Right renal cortex interstitium (tissue), 3 donors: ENCODE measurements at regions not wholly inside any gene's neighbourhood (a gene's known extent, or its start where the extent isn't known, plus 50 kb on each side); places are given as distances from the start of the nearest gene placed in this dataset.
"Not testable (repeated sequence)": the region's sequence is repeated elsewhere in the genome, so short reads cannot be mapped to it uniquely, and the experiment has no call there.

Source experiments
- DNase-seq, 3 donors: peaks; one replicate each; pipeline ENCODE4 v3.0.0-alpha.2; 2013; ENCODE audit warnings: low read depth in 3 of 3, low spot score in 2 of 3

DNA sequence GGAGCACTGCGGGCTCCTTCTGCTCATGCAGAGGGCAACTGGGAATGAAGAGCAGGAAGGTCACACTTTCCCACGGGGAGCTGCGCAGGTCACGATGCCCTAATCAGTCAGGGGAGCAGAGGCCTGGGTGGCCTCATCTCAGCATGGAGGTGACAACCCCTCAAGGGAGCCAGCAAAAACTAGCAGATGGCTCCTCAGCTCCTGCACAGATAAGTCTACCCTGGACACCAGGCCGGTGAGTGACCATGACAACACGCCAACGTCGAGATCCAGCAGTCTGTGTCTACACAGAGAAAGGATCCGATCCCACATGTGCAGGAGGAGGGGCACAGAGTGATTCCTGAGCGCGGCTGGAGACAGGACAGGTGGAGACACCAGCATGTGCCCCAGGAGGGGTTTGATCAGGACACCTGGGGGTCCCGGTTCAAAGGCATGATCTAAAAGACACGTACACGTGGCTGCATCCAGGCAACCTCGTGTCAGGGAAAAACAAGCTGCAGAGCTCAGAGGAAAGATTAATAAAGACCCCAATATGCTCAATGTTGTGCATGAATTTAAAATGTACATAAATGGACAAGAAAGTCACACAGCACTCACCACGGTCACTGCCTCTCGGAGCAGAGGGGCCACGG, 153.7 kb upstream of the SFSWAP start:
- DNase-seq, result no peak

DNA sequence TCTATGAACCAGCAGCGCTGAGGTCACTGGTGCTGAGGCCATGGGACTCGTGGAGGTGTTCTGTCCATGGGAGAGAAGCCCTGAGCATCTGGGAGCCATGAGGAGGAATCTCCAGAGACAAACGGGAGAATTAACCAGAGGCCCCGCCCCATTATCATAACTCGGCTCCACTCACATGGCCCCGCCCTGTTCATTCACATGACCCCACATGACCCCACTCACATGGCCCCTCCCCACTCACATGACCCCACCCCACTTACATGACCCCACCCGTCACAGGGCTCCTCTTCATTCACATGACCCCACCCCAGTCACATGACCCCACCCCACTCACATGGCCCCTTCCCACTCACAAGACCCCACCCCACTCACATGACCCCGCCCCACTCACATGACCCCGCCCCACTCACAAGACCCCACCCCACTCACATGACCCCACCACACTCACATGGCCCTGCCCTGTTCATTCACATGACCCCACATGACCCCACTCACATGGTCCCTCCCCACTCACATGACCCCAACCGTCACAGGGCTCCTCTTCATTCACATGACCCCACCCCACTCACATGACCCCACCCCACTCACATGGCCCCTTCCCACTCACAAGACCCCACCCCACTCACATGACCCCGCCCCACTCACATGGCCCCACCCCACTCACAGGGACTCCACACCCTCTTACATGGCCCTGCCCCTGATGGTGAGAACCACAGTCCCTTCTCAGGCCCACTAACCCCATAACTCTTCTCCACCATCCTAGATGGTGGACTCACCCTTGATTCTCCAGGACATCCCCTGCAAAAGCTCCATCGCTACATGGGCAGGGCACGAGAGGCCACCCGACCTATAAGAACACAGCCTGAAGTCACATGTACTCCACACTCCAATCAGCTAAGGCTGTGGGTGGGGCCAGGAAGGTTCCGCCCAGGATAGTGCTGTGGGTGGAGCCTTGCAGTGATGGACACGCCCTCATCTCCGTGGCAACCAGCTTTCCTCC, 151.1 kb upstream of the SFSWAP start:
- no peak for DNase-seq

DNA sequence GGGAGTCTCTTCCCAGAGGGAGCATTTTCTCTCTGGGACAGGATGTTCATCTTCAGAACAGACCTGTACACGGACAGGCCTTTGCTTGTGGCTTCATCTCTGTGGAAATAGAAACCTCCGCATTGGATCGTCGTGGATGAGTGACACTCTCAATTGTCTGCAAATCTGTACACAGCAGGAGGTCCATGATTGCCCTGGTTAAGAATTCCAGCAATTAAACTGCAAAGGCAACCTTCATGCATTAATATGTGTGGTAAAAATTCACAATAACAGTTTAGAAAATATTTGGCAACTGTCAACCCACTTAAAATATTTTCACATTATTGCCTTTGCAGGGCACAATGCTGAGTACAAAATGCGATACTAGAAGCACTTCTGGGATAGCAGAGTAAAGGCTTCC, 149.8 kb upstream of the SFSWAP start:
- no peak for DNase-seq

DNA sequence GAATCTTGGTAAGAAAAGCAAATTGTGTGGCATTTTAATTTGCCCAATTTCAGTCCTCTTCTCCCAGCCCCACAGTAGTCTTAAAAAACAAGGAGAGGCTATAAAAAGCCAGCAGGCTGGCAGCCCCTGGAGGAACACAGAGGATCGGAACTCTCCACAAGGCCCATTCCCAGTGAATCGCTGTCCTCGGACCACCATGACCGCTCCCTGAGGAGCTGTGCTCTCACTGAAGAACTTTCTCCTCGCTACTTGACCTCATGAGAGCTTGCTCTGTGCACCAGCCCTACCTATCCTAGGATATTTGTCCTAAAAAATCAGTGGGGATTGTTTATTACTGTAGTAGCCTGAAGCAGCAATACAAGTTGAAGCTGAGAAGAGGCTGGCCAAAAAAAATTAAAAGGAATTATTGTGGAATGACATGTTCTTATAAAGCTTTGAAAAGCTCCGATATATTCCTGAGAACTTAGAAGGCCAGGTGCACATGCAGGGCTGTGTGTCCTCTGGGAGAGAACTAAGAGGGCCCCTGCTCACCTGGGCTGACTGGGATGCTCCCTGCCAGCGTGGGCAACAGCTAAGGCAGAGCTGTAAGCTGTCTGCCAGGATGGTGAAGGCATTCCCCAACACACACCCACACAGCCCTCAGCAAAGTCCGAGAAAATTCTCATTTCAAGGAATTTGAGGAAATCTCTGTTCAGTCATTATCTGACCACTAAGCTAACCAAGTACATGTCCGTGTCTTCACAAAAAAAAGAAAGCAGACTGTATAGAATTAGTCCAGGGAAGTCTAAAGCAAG, 148.8 kb upstream of the SFSWAP start:
- DNase-seq, result no peak

DNA sequence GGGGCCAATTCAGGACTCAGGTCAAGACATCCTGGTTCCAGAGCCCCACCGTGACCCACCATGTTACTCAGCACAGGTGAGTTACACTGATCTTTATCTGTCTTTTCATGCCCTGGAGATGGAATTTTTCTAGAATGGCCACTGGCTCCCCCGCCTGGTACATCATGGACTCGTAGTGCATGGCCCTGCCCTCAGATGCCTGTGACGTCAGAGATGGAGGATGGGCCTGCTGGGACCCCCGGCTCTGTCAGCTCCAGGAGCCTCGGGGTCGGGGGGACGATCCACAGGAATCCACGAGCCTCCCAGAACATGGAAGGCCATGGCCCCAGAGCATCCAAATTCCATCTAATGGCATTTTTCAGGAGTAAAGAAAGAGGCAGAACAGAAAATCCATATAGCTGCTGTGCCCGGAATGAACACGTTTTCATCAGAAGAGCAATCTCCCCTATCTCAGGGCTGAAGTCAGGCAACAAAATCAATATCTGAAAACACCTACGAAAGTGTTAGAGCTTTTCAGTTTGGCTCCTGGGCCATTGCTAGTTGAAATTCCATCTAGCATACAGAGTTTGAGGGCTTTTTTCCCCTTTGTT, 146.7 kb upstream of the SFSWAP start:
- DNase-seq, result not testable (repeated sequence)

DNA sequence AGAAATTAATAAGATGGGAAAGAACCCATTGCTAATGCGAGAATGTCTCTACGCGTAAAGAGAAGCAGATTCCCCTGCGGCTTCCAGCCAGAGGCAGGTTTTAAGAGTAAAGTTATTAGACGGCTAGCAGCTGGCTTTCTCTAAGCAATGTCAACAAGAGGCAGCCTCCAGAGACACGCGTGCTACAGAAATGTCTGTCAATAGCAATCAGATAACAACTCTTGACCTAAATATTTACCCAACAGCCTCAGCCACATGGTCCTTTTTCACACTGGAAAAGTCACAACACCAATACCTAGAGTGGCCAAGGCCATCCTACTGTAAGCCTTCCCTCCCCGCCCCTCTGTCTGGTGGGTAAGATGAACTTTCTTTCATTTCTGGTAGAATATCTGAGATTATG, 146.0 kb upstream of the SFSWAP start:
- DNase-seq, result peak in 1 of 3 donors; percentile 10

DNA sequence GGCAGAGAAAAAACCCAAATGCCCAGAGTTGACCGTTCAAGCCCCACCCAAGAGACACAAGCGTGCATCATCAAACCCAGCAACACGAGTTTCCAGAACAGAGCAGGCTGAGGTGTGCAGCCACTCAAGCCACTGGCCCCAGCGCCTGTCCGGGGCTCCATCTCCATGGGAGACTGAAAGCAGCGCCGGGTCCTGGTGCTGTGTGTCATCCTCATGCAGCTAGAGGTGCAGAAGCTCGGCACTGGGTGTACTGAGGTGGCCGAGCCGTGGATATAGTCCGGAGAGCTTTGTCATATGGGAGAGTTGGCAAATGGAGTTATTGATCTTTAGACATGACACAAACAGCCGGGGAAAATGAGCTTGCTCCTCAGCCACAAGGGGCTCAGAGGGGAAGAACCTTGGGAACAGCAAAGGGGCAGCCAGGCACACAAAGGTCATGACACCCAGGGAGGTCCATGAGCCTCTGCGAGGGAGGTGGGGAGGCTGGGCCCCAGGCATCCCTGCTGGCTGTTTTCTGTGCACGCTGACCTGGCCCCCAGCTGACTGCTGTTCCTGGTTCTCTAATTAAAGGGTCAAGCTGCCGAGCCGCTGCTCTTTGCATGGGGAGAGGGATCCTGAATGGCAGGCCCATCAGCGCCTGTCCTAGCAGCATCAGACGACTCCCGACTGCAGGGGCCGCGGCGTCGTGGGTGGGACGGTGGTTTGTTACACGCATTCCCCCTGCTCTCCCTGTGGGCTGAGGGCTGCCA, 145.4 kb upstream of the SFSWAP start:
- no peak for DNase-seq

DNA sequence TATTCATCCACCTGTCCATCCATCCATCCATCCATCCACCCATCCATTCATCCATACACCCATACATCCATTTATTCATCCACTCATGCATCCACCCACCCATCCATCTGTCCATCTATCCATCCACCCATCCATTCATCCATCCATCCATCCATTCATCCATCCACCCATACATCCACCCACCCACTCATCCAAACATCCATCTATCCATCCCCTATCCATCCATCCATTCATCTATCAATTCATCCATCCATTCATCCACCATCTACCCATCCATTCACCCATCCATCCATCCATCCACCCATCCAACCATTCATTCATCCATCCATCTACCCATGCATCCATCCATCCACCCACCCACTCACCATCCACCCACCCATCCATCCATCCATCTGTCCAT, 142.6 kb upstream of the SFSWAP start:
- no peak for DNase-seq

DNA sequence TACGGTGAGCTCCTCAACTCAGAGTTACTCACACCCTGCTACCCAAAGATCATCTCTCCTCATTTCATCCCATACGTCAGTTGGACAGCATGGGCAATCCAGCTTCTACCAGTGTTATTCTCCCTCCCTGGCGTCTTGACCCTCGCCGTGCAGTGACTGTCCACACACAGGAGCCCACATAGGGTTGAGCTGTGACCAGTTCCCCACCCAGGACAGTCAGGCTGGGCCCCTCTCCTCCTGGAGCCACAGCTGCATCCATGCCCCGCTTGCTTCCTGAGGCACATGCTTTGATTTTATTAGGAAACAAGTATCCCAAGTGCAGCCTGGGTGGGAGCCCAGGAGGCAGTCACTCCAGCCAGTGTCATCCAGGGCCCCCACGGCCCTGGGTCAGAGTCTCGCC, 140.3 kb upstream of the SFSWAP start:
- no peak for DNase-seq

DNA sequence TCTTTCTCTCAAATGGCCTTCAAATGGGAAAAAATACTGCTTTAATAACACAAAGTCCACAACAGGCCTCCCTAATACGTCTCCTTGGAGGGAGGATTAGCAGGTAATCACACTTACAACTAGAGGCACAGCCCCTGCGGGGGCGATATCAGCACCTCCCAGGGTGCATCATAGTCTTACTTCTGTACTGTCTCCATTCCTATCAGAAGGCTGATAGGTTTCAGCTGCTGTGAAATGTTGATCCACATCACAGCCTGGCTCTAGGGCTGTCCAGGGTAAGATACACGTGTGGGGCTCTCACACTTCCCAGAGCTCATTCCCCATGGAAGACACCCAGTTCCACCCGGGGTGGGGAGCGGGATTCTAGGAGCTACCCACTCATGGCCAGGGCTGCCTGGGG, 139.1 kb upstream of the SFSWAP start:
- DNase-seq, result no peak

DNA sequence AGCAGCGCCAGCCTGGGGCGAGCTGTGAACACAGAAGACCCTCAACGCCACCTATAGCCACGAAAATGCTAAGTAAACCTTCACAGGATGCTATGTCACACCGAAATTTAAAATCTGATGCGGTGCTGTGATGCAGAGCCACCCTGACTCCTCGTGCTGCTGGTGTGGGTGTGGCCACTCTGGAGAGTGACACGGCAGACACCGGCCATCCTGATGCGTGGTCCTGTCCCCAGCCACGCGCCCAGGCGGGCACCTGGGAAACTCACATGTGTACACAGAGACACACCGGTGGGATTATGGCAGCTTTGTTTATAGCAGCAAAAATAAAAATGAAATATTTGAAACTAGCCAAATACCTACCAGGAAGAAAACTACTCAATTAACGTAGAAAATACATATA, 138.3 kb upstream of the SFSWAP start:
- DNase-seq, result no peak

DNA sequence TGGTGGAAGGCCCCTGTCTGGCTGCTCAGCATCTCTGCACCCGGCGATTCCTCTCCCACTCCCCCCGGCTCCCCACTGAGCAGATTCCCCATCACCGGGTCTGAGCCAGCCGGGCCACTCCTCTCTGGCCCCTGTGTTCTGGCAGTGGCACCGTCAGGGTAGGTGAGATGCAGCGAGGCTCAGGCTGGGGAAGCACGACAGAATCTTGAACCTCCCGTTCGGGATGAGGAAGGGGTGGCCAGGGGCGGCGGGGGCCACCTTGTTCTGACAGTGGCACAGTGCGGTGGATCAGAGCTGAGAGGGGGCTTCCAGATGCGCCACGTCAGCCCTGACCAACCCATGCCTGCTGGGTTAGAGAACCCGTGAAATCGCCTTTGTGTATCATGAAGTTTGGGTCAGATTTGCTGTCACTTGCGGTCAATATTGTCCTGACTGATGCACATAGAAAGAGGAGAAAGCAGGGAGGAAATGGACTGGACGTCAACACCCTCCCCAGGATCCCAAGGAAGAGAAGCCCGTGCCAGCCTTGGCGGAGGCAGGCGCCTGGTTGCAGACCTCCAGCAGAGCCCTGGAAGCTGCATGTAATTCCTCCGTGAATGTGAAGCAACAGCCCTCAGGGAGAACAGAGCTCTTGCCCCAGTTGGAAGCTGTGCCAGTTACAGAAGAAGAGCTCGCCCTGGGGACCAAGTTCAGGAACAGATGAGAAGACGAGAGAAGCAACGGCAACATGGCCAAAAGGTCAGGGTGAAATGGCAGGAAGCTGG, 137.1 kb upstream of the SFSWAP start:
- no peak for DNase-seq

DNA sequence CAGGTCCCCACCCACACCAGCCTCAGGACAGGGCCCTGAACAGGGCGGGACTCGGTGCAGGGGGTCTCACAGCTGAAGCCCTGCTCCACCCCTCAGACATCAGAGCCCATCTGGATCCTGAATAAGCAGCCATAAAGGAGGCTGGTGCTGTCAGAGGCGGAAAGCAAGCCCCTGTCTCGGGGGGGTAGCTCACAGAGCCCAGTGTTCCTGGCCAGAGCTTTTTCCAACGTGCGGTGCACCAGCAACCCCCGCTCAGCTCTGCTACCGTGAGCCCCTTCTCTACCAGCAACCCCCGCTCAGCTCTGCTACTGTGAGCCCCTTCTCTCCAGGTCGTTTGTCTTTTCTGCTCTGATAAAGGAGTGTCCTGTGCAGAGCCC, 136.5 kb upstream of the SFSWAP start:
- DNase-seq, result no peak

DNA sequence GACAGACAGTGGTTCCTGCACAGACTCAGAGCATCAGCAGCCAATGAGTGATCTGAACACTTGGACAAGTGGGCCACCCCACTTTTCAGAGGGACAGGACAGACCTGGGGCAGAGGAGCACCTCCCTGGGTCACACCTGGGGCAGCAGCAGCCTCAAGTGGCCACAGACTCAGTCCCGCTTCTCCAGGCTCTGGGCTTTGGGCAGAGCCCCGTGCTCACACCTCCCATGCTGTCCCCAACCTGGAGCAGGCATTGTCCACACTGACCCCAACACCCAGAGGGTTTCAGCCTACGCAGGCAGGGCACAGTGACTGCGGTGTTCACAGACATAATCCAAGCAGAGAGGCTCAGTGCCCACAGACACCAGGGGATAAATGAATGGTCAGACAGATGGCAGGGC, 135.5 kb upstream of the SFSWAP start:
- no peak for DNase-seq

DNA sequence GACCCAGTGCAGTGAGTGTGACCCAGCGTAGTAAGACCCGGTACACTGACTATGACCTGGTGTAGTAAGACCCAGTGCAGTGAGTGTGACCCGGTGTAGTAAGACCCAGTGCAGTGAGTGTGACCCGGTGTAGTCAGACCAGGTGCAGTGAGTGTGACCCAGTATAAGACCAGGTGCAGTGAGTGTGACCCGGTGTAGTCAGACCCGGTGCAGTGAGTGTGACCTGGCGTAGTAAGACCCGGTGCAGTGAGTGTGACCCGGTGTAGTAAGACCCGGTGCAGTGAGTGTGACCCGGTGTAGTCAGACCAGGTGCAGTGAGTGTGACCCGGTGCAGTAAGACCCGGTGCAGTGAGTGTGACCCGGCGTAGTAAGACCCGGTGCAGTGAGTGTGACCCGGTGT, 134.2 kb upstream of the SFSWAP start:
- DNase-seq, result not testable (repeated sequence)

DNA sequence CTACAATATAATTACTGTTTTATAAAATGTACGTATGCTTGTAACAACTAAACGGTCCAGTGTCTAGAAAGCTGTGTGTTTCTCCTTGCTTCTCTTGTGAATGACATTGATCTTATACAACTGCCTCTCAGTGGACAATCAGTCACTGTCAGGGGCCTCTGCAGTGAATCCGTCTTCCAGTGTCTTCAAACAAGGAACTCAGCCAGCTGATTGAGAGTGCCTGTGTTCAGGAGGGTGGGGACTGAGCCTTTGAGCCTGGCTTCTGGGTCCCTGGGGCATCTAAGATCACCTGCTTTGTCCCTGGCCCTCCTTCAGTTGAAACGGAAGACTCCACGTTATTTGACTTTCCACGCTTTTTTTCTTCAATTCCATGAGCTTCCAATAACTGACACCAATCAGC, 133.1 kb upstream of the SFSWAP start:
- DNase-seq, result no peak

DNA sequence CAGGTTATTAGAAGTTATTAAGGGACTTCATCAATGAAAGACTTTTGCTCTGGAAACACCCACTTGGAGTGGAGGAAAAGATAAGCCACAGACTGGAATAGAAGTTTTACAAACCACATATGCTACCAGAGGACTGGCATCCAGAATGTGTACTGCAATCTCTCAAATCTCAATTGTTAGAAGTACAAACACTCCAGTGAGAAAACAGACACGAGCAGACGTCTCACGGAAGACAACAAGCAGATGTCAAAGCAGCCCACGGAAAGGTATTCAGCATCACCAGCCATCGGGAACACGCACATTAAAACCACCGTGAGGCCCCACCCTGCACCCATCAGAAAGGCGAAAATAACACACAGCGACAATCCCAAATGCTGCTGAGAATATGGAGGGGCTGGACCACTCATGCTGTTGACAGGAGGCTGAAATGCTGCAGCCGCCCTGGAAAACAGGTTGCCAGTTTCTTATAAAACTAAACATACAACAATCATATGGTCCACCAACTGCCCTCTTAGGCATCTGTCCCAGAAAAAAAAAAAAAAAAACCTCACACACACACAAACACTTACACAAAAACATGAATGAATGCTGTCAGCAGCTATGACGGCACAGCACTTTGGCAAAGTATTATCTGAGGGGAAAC, 131.9 kb upstream of the SFSWAP start:
- no peak for DNase-seq

DNA sequence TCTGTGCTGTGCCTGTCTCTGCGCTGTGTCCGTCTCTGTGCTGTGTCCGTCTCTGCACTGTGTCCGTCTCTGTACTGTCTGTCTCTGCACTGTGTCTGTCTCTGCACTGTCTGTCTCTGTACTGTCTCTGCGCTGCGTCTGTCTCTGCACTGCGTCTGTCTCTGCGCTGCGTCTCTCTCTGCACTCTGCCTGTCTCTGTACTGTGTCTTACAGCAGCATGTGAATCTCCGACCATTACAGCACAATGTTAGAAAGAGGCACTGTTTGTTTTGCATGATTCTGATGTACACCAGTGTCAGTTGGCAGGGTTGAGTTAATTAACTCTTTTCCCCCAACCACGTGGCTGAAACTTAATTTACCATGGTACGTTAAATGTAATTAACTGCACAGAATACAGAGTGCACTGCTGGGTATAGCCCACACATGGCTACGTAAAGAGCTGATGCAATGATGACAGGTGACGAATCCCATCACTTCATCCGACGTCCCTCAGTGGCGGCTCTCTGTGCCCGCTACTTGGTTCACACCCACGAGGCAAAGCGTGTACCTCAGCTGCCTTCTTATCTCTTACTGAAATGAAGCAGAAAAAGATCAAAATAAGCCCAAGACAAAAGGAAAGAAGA, 127.7 kb upstream of the SFSWAP start:
- no peak for DNase-seq

DNA sequence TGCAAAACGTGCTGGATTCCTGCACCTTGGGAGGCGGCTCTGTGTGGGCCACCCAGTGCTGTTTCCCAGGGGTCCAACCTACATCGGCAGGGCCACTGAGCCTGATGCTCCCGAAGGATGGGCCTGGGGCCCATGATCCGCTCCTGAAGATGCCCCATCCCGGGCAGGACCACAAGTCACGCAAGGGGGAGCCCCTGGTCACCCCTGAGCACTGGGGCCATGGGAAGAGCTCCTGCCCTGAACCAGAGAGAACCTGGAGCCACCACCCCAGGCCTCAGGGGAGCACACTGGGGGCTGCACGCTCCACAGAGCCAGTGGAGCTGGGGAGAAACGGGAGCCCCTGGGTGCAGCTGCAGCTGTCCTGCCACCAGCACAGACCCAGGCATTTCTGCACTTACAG, 124.6 kb upstream of the SFSWAP start:
- no peak for DNase-seq
